ENCODE measurements at regions not wholly inside any gene's neighbourhood (a gene's known extent, or its start where the extent isn't known, plus 50 kb on each side); places are given as distances from the start of the nearest gene placed in this dataset.

DNA sequence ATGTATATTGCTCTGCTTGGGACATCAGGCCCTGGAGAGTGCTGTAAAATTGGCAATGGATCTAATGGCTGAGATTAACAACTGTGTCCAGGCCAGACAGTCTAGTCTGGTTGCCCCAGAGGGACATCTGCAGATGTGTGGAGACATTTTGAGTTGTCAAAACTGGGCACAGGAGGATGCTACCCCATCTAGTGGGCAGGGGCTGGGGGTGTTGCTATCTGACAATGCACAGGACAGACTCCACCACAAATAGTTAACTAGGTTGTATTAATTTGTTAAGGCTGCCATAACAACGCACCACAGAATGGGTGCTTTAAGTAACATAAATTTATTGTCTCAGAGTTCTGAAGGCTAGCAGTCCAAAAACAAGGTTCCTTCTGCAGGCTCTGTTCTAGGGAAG lies 302.5 kb upstream of the AMIGO2 start:
- TF ChIP-seq, protein P1, sequence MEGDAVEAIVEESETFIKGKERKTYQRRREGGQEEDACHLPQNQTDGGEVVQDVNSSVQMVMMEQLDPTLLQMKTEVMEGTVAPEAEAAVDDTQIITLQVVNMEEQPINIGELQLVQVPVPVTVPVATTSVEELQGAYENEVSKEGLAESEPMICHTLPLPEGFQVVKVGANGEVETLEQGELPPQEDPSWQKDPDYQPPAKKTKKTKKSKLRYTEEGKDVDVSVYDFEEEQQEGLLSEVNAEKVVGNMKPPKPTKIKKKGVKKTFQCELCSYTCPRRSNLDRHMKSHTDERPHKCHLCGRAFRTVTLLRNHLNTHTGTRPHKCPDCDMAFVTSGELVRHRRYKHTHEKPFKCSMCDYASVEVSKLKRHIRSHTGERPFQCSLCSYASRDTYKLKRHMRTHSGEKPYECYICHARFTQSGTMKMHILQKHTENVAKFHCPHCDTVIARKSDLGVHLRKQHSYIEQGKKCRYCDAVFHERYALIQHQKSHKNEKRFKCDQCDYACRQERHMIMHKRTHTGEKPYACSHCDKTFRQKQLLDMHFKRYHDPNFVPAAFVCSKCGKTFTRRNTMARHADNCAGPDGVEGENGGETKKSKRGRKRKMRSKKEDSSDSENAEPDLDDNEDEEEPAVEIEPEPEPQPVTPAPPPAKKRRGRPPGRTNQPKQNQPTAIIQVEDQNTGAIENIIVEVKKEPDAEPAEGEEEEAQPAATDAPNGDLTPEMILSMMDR (IDR thresholded peaks at IDR 0.05): no peak
- no peak for TF ChIP-seq POLR2A (IDR thresholded peaks at IDR 0.05)
- TF ChIP-seq POLR2AphosphoS5 (IDR thresholded peaks at IDR 0.05; ENCODE audit: insufficient read depth in 1 of 2, low read depth in 1 of 2): no peak

Data from vagina (tissue), 2 donors.